Panc1 (cell line): ENCODE measurements at regions not wholly inside any gene's neighbourhood (a gene's known extent, or its start where the extent isn't known, plus 50 kb on each side); places are given as distances from the start of the nearest gene placed in this dataset.

Experiments
- ATAC-seq: fragments of 200-7000 bp; cut with Tn5 transposase; 2 replicates; pipeline ENCODE4 v1.9.1; 2020; ENCODE audit warnings: mild to moderate bottlenecking, moderate library complexity
- BruUV-seq: library from RNA; stranded (reverse); fragments of 400-500 nt; replicated peaks from 2 replicates; lab custom pipeline; 2021; lab: Mats Ljungman, UMichigan
- CTCF ChIA-PET: fragments of 300-600 bp; sonication (Branson Sonifier 250); formaldehyde crosslinking; loops from one replicate; lab custom pipeline; 2022; ENCODE audit warnings: antibody characterized with exemption; lab: Charles Lee
- POLR2A ChIA-PET: fragments of 300-600 bp; sonication (Branson Sonifier 250); formaldehyde crosslinking; loops from one replicate; lab custom pipeline; 2022; ENCODE audit warnings: antibody characterized with exemption; lab: Charles Lee
- DNase-seq: peaks from one replicate; pipeline ENCODE4 v3.0.0-alpha.2; 2010; ENCODE audit warnings: low read depth, low spot score
- H3K27ac ChIP-seq: 2 replicates; pipeline ENCODE4 v1.5.1; 2011; ENCODE audit warnings: mild to moderate bottlenecking, low read length, inconsistent platforms
- H3K27me3 ChIP-seq: fragments of 200-500 bp; sonication (Bioruptor generic); 2 replicates; pipeline ENCODE4 v1.6.0; 2014; ENCODE audit warnings: low read length, inconsistent platforms; ENCODE audit not compliant: control insufficient read depth, insufficient read depth
- H3K36me3 ChIP-seq: fragments of 200-500 bp; sonication (Bioruptor generic); 2 replicates; pipeline ENCODE4 v1.5.1; 2014; ENCODE audit warnings: inconsistent platforms, mild to moderate bottlenecking, low read length, moderate library complexity; ENCODE audit not compliant: control insufficient read depth, insufficient read depth
- H3K4me1 ChIP-seq: 2 replicates; pipeline ENCODE4 v1.5.1; 2011; ENCODE audit warnings: inconsistent platforms, mild to moderate bottlenecking, low read length, moderate library complexity; ENCODE audit not compliant: control insufficient read depth, insufficient read depth
- H3K4me3 ChIP-seq, 2 experiments: 2 replicates each; pipeline ENCODE4 v1.5.1; 2011 to 2012; ENCODE audit warnings: low read depth in 2 of 2, low read length in 2 of 2, mild to moderate bottlenecking in 2 of 2, inconsistent platforms in 1 of 2, moderate library complexity in 1 of 2
- H3K9me3 ChIP-seq: fragments of 200-500 bp; sonication (Bioruptor generic); 2 replicates; pipeline ENCODE4 v1.5.1; 2014; ENCODE audit warnings: low read depth, mild to moderate bottlenecking, inconsistent platforms, low read length, moderate library complexity; ENCODE audit not compliant: control insufficient read depth, insufficient read depth
- CTCF ChIP-seq: fragments of 450-650 bp; IDR thresholded peaks from 2 replicates; pipeline ENCODE4 v1.5.1; 2017; ENCODE audit warnings: mild to moderate bottlenecking
- POLR2AphosphoS5 ChIP-seq: IDR thresholded peaks from 2 replicates; pipeline ENCODE4 v1.6.1; 2012; ENCODE audit warnings: mild to moderate bottlenecking, low read depth, low read length, moderate library complexity
- REST ChIP-seq, 2 experiments: IDR thresholded peaks; 2 replicates each; pipeline ENCODE4 v1.6.1; 2011 to 2012; ENCODE audit warnings: low read depth in 2 of 2, control low read depth in 1 of 2, low read length in 1 of 2, mild to moderate bottlenecking in 1 of 2, moderate library complexity in 1 of 2; ENCODE audit not compliant: insufficient read depth in 1 of 2
- SIN3A ChIP-seq: IDR thresholded peaks from 2 replicates; pipeline ENCODE4 v1.6.1; 2012; ENCODE audit warnings: low read depth, mild to moderate bottlenecking, low read length, moderate library complexity, borderline replicate concordance; ENCODE audit not compliant: insufficient read depth
- TCF7L2 ChIP-seq: IDR thresholded peaks from 2 replicates; pipeline ENCODE4 v1.6.1; 2011; ENCODE audit warnings: mild to moderate bottlenecking, low read depth, low read length, inconsistent platforms
- in situ Hi-C: cut with HindIII; loops from 2 replicates; pipeline ENCODE4 v1.10.0; 2016; ENCODE audit warnings: low sequenced_read_pairs, low pct_unique_long_range_greater_than_20kb
- intact Hi-C: fragments of 100-400 bp; cut with micrococcal nuclease; formaldehyde crosslinking; loops from one replicate; pipeline ENCODE4 v1.10.0; 2022; ENCODE audit not compliant: unreplicated experiment

- ATAC-seq (no peak), DNase-seq (no peak)
- no peaks in the 10 kb centered on the region for H3K36me3 ChIP-seq
- ChIA-PET CTCF (no interaction called here), POLR2A (no interaction called here)
- no peaks in the 10 kb centered on the region for H3K27me3 ChIP-seq
- H3K27ac ChIP-seq = no peak overlapping the region
- intact Hi-C loops = no loop called here
- in situ Hi-C loops = no loop called here
- no peak for TF ChIP-seq REST (IDR thresholded peaks at IDR 0.05; ENCODE audit: insufficient read depth in 1 of 2, low read depth in 2 of 2, low read length in 1 of 2)
- TF ChIP-seq CTCF = no peak
- no peak for TF ChIP-seq POLR2AphosphoS5
- TF ChIP-seq SIN3A = no peak
- TF ChIP-seq TCF7L2 = no peak
- no peaks in the 10 kb centered on the region for H3K4me1 ChIP-seq
- no TSS peak for BruUV-seq
- no peaks in the 10 kb centered on the region for H3K9me3 ChIP-seq
- no peak overlapping the region for H3K4me3 ChIP-seq
These were observed 84.9 kb downstream of the ZC3H11B start for GRCh38 chr1:219527994-219528393.

- POLR2A ChIA-PET = no interaction called here
- H3K27me3 ChIP-seq = no peaks in the 10 kb centered on the region
- no TSS peak for BruUV-seq
- H3K36me3 ChIP-seq = no peaks in the 10 kb centered on the region
- H3K4me3 ChIP-seq = no peak overlapping the region
- intact Hi-C loops (no loop called here), in situ Hi-C loops (no loop called here)
- DNase-seq (no peak), ATAC-seq (no peak)
- no peaks in the 10 kb centered on the region for H3K9me3 ChIP-seq
- CTCF ChIA-PET = no interaction called here
- H3K27ac ChIP-seq = no peak overlapping the region
- no peak for TF ChIP-seq POLR2AphosphoS5
- no peak for TF ChIP-seq TCF7L2
- TF ChIP-seq REST (IDR thresholded peaks at IDR 0.05; ENCODE audit: insufficient read depth in 1 of 2, low read depth in 2 of 2, low read length in 1 of 2) = no peak
- no peak for TF ChIP-seq SIN3A
- no peak for TF ChIP-seq CTCF
- H3K4me1 ChIP-seq = no peaks in the 10 kb centered on the region
These were observed 86.8 kb downstream of the ZC3H11B start for GRCh38 chr1:219526074-219526473.
